Endothelial cell of umbilical vein (primary cell): ENCODE measurements at regions not wholly inside any gene's neighbourhood (a gene's known extent, or its start where the extent isn't known, plus 50 kb on each side); places are given as distances from the start of the nearest gene placed in this dataset.

Source experiments
- BruUV-seq: library from RNA; stranded (reverse); fragments of 400-500 nt; replicated peaks from 2 replicates; lab custom pipeline; 2021; lab: Mats Ljungman, UMichigan
- CTCF ChIA-PET: fragments of 300-600, 350-600 bp; sonication (Branson Sonifier 250); formaldehyde crosslinking; loops from one replicate; lab custom pipeline; 2021; ENCODE audit warnings: antibody characterized with exemption, inconsistent platforms; lab: Charles Lee
- POLR2A ChIA-PET: fragments of 300-600, 350-600 bp; sonication (Branson Sonifier 250); formaldehyde crosslinking; loops from one replicate; lab custom pipeline; 2021; ENCODE audit warnings: antibody characterized with exemption, inconsistent platforms; lab: Charles Lee
- DNase-seq: peaks from one replicate; pipeline ENCODE4 v3.0.0-alpha.2; 2011; ENCODE audit warnings: low read depth, low spot score
- FAIRE-seq: peaks from 2 replicates; lab custom pipeline; 2011; peaks lifted over from hg19 to GRCh38; lab: Jason Lieb, UNC
- H2AFZ ChIP-seq: 2 replicates; pipeline ENCODE4 v1.6.0; 2012; ENCODE audit warnings: low read depth, low read length, control low read depth, inconsistent platforms
- H3K27ac ChIP-seq: 2 replicates; pipeline ENCODE4 v1.5.1; 2011; ENCODE audit warnings: low read depth, mild to moderate bottlenecking, control low read depth, low read length, moderate library complexity; ENCODE audit not compliant: insufficient read depth
- H3K27me3 ChIP-seq, 2 experiments: 2 replicates each; pipeline versions ENCODE4 v1.6.0 to v1.6.1; 2011; ENCODE audit warnings: low read length in 2 of 2, mixed read lengths in 1 of 2; ENCODE audit not compliant: control insufficient read depth in 2 of 2, insufficient read depth in 2 of 2
- H3K36me3 ChIP-seq, 2 experiments: 2 replicates in 1 of 2; 3 replicates in 1 of 2; pipeline ENCODE4 v1.5.1; 2011; ENCODE audit warnings: low read length in 2 of 2, mild to moderate bottlenecking in 1 of 2, moderate library complexity in 1 of 2; ENCODE audit not compliant: control insufficient read depth in 2 of 2, insufficient read depth in 2 of 2; ENCODE audit errors: extremely low read depth in 1 of 2
- H3K4me1 ChIP-seq: 3 replicates; pipeline ENCODE4 v1.5.1; 2011; ENCODE audit warnings: mild to moderate bottlenecking, low read length; ENCODE audit not compliant: control insufficient read depth, insufficient read depth; ENCODE audit errors: extremely low read depth
- H3K4me2 ChIP-seq: 2 replicates; pipeline ENCODE4 v1.6.1; 2011; ENCODE audit warnings: low read length, control low read depth, mixed read lengths; ENCODE audit not compliant: insufficient read depth
- H3K4me3 ChIP-seq, 3 experiments: fragments of 200-600 bp in 1 of 3; sonication (generic), shearing (Covaris generic) in 1 of 3; replicated peaks in 1 of 3; 2 replicates each; pipeline ENCODE4 v1.5.1; 2011 to 2016; ENCODE audit warnings: control low read depth in 3 of 3, low read length in 3 of 3, mild to moderate bottlenecking in 2 of 3, inconsistent platforms in 1 of 3, low read depth in 1 of 3, moderate library complexity in 1 of 3; ENCODE audit not compliant: insufficient read depth in 1 of 3
- H3K79me2 ChIP-seq: 2 replicates; pipeline ENCODE4 v1.6.0; 2012; ENCODE audit warnings: low read length, inconsistent platforms; ENCODE audit not compliant: control insufficient read depth, insufficient read depth
- H3K9ac ChIP-seq: replicated peaks from 2 replicates; pipeline ENCODE3; 2011; ENCODE audit warnings: low read length, control low read depth; ENCODE audit not compliant: insufficient read depth; ENCODE audit errors: extremely low read depth
- H3K9me1 ChIP-seq: replicated peaks from 3 replicates; pipeline ENCODE4 v1.6.0; 2011; ENCODE audit warnings: mild to moderate bottlenecking, low read length; ENCODE audit not compliant: control insufficient read depth, insufficient read depth; ENCODE audit errors: extremely low read depth
- H3K9me3 ChIP-seq: replicated peaks from 2 replicates; pipeline ENCODE4 v1.5.1; 2012; ENCODE audit warnings: low read length, inconsistent platforms; ENCODE audit not compliant: control insufficient read depth, insufficient read depth
- H4K20me1 ChIP-seq: replicated peaks from 2 replicates; pipeline ENCODE3; 2011; ENCODE audit warnings: mild to moderate bottlenecking, low read length; ENCODE audit not compliant: control insufficient read depth, insufficient read depth; ENCODE audit errors: extremely low read depth
- CTCF ChIP-seq, 2 donors: IDR thresholded peaks; 1 replicate in 1 of 2; 2 replicates in 1 of 2; pipeline ENCODE4 v1.5.1; 2011; ENCODE audit warnings: low read length in 2 of 2, mild to moderate bottlenecking in 2 of 2, moderate library complexity in 2 of 2, control low read depth in 1 of 2, inconsistent platforms in 1 of 2, low read depth in 1 of 2; ENCODE audit not compliant: insufficient read depth in 1 of 2; ENCODE audit errors: extremely low read depth in 1 of 2
- EZH2 ChIP-seq: IDR thresholded peaks from 2 replicates; pipeline ENCODE4 v1.6.1; 2012; ENCODE audit warnings: borderline replicate concordance, low read depth, mild to moderate bottlenecking, moderate library complexity, low read length, inconsistent platforms; ENCODE audit not compliant: severe bottlenecking
- FOS ChIP-seq: IDR thresholded peaks from 2 replicates; pipeline ENCODE4 v1.6.1; 2011; ENCODE audit warnings: mild to moderate bottlenecking, low read length, moderate library complexity, borderline replicate concordance; ENCODE audit not compliant: insufficient read depth
- GATA2 ChIP-seq: IDR thresholded peaks from 2 replicates; pipeline ENCODE4 v1.7.0; 2011; ENCODE audit warnings: low read depth, mild to moderate bottlenecking, moderate library complexity, mixed read lengths, low read length; ENCODE audit not compliant: insufficient read length, insufficient read depth
- JUN ChIP-seq: IDR thresholded peaks from 2 replicates; pipeline ENCODE4 v1.6.1; 2011; ENCODE audit warnings: borderline replicate concordance, low read depth; ENCODE audit not compliant: insufficient read length, insufficient read depth
- MAX ChIP-seq: IDR thresholded peaks from 2 replicates; pipeline ENCODE4 v1.6.1; 2011; ENCODE audit not compliant: insufficient read depth, insufficient read length
- MYC ChIP-seq: IDR thresholded peaks from one replicate; pipeline ENCODE4 v1.6.1; 2011; ENCODE audit warnings: mild to moderate bottlenecking, low read depth, low read length
- POLR2A ChIP-seq: IDR thresholded peaks from 2 replicates; pipeline ENCODE4 v1.6.1; 2012; ENCODE audit warnings: low read depth, mild to moderate bottlenecking, control low read depth, low read length
- POLR2AphosphoS5 ChIP-seq: IDR thresholded peaks from 2 replicates; pipeline ENCODE4 v1.6.1; 2012; ENCODE audit warnings: low read depth, mild to moderate bottlenecking, control low read depth, low read length, moderate library complexity; ENCODE audit not compliant: insufficient read depth
- dilution Hi-C: fragments of 300-500 bp; cut with MboI; formaldehyde crosslinking; loops from one replicate; pipeline ENCODE4 v1.15.0; 2019; ENCODE audit warnings: low sequenced_read_pairs; ENCODE audit not compliant: extremely low pct_ligation_motif_present
- intact Hi-C: fragments of 100-400 bp; cut with micrococcal nuclease; formaldehyde crosslinking; loops from one replicate; pipeline ENCODE4 v1.10.0; 2022

DNA sequence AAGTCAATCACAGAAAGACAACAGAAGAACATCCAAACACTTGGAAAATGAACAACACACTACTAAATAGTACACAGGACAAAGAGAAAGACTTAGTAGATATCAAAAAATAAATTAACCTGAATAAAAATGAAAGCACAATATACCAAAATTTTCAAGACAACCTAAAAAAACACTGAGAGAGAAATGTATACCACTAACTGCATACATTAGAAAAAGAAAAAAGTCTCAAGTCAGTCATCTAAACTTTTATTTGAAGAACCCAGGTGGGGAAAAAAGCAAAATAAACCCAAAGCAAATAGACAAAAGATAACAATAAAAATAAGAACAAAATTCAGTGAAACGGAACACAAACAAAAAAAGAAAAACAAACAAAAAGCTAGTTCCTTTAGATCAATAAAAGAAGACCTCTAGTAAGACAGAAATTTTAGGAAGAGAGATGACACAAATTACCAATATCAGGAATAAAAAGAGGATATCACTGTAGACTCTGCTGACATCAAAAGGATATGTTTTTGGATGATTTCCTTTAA lies 172.8 kb downstream of the TRIM27 start:
- H3K36me3 ChIP-seq, result no peaks in the 10 kb centered on the region
- H3K27me3 ChIP-seq, result no peaks in the 10 kb centered on the region
- POLR2A ChIA-PET, result no interaction called here
- no peak overlapping the region for H3K27ac ChIP-seq
- H3K9ac ChIP-seq, result no peak overlapping the region
- H3K79me2 ChIP-seq, result no peaks in the 10 kb centered on the region
- TF ChIP-seq JUN (no peak), CTCF (IDR thresholded peaks at IDR 0.05; ENCODE audit: extremely low read depth in 1 of 2, insufficient read depth in 1 of 2, low read depth in 1 of 2, low read length in 2 of 2) (no peak), FOS (no peak), MYC (no peak), POLR2AphosphoS5 (no peak)
- H3K4me2 ChIP-seq, result no peak overlapping the region
- H4K20me1 ChIP-seq, result no peaks in the 10 kb centered on the region
- no peak overlapping the region for H2AFZ ChIP-seq
- no peak for DNase-seq
- CTCF ChIA-PET, result no interaction called here
- no peaks in the 10 kb centered on the region for H3K9me1 ChIP-seq
- H3K9me3 ChIP-seq, result no peaks in the 10 kb centered on the region
- H3K4me3 ChIP-seq, result no peak overlapping the region
- H3K4me1 ChIP-seq, result no peaks in the 10 kb centered on the region
- no peak for FAIRE-seq
- intact Hi-C loops (no loop called here), dilution Hi-C loops (no loop called here)
- no TSS peak for BruUV-seq

- intact Hi-C loops, result no loop called here
- Histone ChIP-seq H3K9me3 (no peaks in the 10 kb centered on the region), H3K9me1 (no peaks in the 10 kb centered on the region), H2AFZ (no peak overlapping the region), H3K36me3 (no peaks in the 10 kb centered on the region), H3K4me3 (no peak overlapping the region), H4K20me1 (no peaks in the 10 kb centered on the region), H3K27me3 (no peaks in the 10 kb centered on the region), H3K27ac (no peak overlapping the region), H3K79me2 (no peaks in the 10 kb centered on the region), H3K4me1 (no peaks in the 10 kb centered on the region), H3K9ac (no peak overlapping the region), H3K4me2 (no peak overlapping the region)
- POLR2A ChIA-PET, result no interaction called here
- dilution Hi-C loops, result no loop called here
- no peak for DNase-seq
- no peak for FAIRE-seq
- CTCF ChIA-PET, result no interaction called here
- TF ChIP-seq POLR2A (no peak), EZH2 (no peak), GATA2 (no peak), MAX (no peak), FOS (no peak), POLR2AphosphoS5 (no peak), MYC (no peak)
- no TSS peak for BruUV-seq
Measured at GRCh38 chr6:28751514-28751913, 172.3 kb downstream of the TRIM27 start.
